Lower lobe of right lung (tissue), 2 donors: ENCODE measurements at regions not wholly inside any gene's neighbourhood (a gene's known extent, or its start where the extent isn't known, plus 50 kb on each side); places are given as distances from the start of the nearest gene placed in this dataset.
A peak's percentile ranks its signal among the peaks of the same experiment; 100 is the strongest.

Source experiments
- ATAC-seq, 2 donors: fragments of 200-7000 bp; cut with Tn5 transposase; one replicate each; pipeline ENCODE4 v1.9.1; 2020 to 2022; ENCODE audit warnings: mild to moderate bottlenecking in 2 of 2, moderate library complexity in 2 of 2
- DNase-seq: peaks from one replicate; pipeline ENCODE4 v3.0.0-alpha.2; 2020
- H3K27ac ChIP-seq: fragments of 200-600 bp; one replicate; pipeline ENCODE4 v1.8.0; 2022
- H3K27me3 ChIP-seq: fragments of 200-600 bp; one replicate; pipeline ENCODE4 v1.8.0; 2022; ENCODE audit warnings: low read depth
- H3K36me3 ChIP-seq: fragments of 200-600 bp; one replicate; pipeline ENCODE4 v1.8.0; 2022; ENCODE audit warnings: mild to moderate bottlenecking
- H3K4me1 ChIP-seq: fragments of 200-600 bp; one replicate; pipeline ENCODE4 v1.8.0; 2022
- H3K4me3 ChIP-seq: fragments of 200-600 bp; one replicate; pipeline ENCODE4 v1.8.0; 2022; ENCODE audit warnings: mild to moderate bottlenecking
- H3K9me3 ChIP-seq: fragments of 200-600 bp; one replicate; pipeline ENCODE4 v1.8.0; 2022
- CTCF ChIP-seq: fragments of 200-600 bp; IDR thresholded peaks from one replicate; pipeline ENCODE4 v1.8.0; 2022; ENCODE audit warnings: antibody characterized with exemption, mild to moderate bottlenecking
- intact Hi-C: fragments of 100-400 bp; cut with DNase I; formaldehyde crosslinking; loops from one replicate; pipeline ENCODE4 v1.11.0; 2022
- donor health status: DM: no; HTN: yes; CAD: no; lungs with severe emphysema.

DNA sequence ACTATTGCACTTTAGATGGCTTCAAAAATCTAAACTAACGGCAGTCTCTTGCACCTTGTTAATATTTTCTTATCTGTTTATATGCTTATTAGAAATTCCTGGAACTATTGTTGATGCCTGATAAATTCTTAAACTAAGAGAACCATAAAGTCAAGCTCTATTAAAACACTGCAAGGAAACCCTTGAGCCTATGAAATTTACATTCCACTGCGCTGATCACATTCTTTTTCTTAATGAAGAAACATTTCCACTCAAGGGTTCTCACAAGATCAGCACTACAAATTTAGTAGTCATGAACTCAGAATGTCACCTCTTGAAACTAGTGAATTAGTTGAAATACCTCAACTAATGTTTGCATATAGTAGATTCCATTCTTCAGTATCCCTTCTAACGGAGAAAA, 331.8 kb upstream of the SLC8A1 start:
- no peaks in the 10 kb centered on the region for H3K36me3 ChIP-seq
- DNase-seq (no peak), ATAC-seq (peak in 1 of 2 donors; percentile 85)
- no peaks in the 10 kb centered on the region for H3K27me3 ChIP-seq
- no peak for TF ChIP-seq CTCF
- H3K4me3 ChIP-seq = no peak overlapping the region
- no peak overlapping the region for H3K27ac ChIP-seq
- no peaks in the 10 kb centered on the region for H3K9me3 ChIP-seq
- intact Hi-C loops = no loop called here
- H3K4me1 ChIP-seq = no peaks in the 10 kb centered on the region

- Histone ChIP-seq H3K27me3 (no peaks in the 10 kb centered on the region), H3K9me3 (no peaks in the 10 kb centered on the region), H3K4me1 (no peaks in the 10 kb centered on the region), H3K36me3 (no peaks in the 10 kb centered on the region), H3K27ac (no peak overlapping the region), H3K4me3 (no peak overlapping the region)
- DNase-seq (no peak), ATAC-seq (no peak)
- intact Hi-C loops = no loop called here
- no peak for TF ChIP-seq CTCF
Measured at GRCh38 chr2:40786636-40787035, 334.7 kb upstream of the SLC8A1 start.

- intact Hi-C loops = no loop called here
- DNase-seq (no peak), ATAC-seq (no peak)
- no peak for TF ChIP-seq CTCF
- no peak overlapping the region for H3K4me3 ChIP-seq
- no peaks in the 10 kb centered on the region for H3K27me3 ChIP-seq
- no peak overlapping the region for H3K27ac ChIP-seq
- no peaks in the 10 kb centered on the region for H3K4me1 ChIP-seq
- H3K9me3 ChIP-seq = no peaks in the 10 kb centered on the region
- H3K36me3 ChIP-seq = no peaks in the 10 kb centered on the region
Measured at GRCh38 chr2:40797120-40797519, 345.2 kb upstream of the SLC8A1 start.

GRCh38 chr2:40803900-40804299, 352.0 kb upstream of the SLC8A1 start:
- intact Hi-C loops = no loop called here
- Histone ChIP-seq H3K36me3 (no peaks in the 10 kb centered on the region), H3K4me1 (no peaks in the 10 kb centered on the region), H3K27ac (no peak overlapping the region), H3K4me3 (no peak overlapping the region), H3K9me3 (no peaks in the 10 kb centered on the region), H3K27me3 (no peaks in the 10 kb centered on the region)
- ATAC-seq (no peak), DNase-seq (no peak)
- no peak for TF ChIP-seq CTCF

DNA sequence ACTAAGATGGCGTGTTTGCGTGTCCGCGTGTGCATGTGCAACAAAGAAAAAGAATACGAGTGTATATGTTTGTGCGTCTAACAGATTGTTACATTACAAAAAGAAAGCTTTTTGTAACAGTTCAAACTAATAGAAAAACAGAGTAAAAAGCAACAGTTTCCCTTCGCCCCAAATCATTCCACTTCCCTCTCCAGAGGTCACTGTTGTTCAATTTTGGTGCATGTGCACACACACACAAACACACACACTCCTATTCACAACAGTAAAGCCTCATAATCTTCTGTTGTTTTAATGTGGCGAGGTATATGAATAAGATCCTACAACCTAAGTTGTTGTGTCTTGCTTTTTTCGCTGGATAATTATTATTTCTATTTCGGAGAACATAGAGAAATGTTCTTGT, 357.3 kb upstream of the SLC8A1 start:
- Histone ChIP-seq H3K27me3 (no peaks in the 10 kb centered on the region), H3K4me1 (no peaks in the 10 kb centered on the region), H3K9me3 (no peaks in the 10 kb centered on the region), H3K36me3 (no peaks in the 10 kb centered on the region), H3K4me3 (no peak overlapping the region), H3K27ac (no peak overlapping the region)
- ATAC-seq (no peak), DNase-seq (no peak)
- intact Hi-C loops = no loop called here
- no peak for TF ChIP-seq CTCF

- intact Hi-C loops = no loop called here
- ATAC-seq (no peak), DNase-seq (no peak)
- Histone ChIP-seq H3K4me1 (no peaks in the 10 kb centered on the region), H3K9me3 (no peaks in the 10 kb centered on the region), H3K27ac (no peak overlapping the region), H3K27me3 (no peaks in the 10 kb centered on the region), H3K36me3 (no peaks in the 10 kb centered on the region), H3K4me3 (no peak overlapping the region)
- no peak for TF ChIP-seq CTCF
Measured at GRCh38 chr2:40814616-40815015, 362.7 kb upstream of the SLC8A1 start.
